ENCODE measurements at regions not wholly inside any gene's neighbourhood (a gene's known extent, or its start where the extent isn't known, plus 50 kb on each side); places are given as distances from the start of the nearest gene placed in this dataset.

DNA sequence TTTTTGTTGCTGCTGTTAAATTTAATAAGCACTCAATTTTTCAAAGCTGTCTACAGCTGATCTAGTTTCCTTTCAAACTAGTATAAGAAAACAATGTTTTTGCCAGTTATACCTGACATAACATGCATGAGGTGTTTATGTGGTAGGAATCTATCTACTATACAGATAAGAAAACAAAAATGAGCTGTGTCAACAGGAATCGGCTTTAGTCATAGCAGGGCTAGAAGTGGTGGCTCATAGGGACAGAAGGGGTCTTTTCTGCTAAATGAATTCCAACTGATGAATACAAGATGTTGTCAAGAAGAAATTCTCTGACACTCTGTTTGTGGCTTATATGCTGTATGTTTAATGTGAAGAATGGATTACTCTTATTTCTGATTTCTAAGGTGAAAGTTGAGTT, 55.7 kb upstream of the CLNK start:
- no peak for DNase-seq

DNA sequence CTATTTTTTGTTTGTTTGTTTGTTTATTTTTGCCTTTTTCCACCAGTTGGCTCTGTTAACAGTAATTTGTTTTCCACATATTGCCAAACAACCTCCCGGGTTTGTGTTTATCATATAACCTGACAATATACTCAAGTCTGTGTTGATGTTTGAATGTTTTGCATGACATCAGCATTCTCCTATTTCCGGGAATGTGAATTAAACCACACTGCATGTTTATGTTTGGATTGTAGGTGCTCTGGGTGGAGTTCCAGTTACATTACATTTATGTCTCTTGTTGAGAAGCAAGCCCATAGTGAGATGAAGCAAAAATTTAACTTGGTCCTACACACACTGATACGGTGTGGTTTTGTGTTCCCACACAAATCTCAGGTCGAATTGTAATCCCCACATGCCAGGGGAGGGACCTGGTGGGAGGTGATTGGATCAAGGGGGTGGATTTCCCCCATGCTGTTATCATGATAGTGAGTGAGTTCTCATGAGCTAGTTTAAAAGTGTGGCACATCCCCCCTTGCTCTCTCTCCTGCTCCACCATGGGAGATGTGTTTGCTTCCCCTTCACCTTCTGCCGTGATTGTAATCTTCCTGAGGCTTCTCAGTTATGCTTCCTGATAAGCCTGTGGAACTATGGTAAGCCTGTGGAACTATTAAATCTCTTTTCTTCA, 54.4 kb upstream of the CLNK start:
- DNase-seq: no peak

DNA sequence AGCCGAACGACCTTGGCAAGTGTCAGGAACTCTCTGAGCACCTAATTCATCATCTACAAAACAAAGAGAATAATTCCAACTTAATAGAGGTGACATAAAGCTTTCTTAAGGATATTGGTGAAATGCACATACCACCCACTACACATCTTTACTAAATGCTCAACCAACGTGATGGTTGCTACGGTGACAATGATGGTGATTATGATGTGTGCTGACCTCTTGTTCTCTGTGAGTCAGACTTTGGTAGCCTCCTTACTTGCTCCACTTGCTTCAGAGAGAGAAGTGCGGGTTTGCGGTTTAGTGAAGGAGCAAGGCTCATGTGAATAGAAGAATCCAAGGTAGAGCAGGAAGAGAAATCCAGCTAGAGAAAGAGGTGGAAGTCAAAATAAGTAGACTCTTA, 52.8 kb upstream of the CLNK start:
- no peak for DNase-seq

DNA sequence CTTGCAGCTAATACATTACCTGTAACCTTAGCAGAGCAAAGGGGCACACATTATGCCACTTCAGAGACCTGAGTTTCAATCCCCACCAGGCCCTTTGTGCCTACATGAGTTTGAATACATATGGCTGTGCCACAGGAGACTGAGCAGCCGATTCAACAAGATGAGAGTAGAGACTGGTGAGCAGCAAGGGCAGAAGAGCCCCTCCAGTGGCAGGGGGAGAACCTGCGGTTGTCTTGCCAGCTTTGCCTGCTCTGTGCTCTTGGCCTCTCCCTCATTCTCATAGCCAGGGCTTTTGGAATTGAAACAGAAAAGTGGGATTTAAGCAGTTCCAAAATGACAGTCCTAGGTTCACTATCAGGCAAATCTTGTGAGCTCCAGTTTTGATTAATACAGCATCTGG, 52.3 kb upstream of the CLNK start:
- no peak for DNase-seq

DNA sequence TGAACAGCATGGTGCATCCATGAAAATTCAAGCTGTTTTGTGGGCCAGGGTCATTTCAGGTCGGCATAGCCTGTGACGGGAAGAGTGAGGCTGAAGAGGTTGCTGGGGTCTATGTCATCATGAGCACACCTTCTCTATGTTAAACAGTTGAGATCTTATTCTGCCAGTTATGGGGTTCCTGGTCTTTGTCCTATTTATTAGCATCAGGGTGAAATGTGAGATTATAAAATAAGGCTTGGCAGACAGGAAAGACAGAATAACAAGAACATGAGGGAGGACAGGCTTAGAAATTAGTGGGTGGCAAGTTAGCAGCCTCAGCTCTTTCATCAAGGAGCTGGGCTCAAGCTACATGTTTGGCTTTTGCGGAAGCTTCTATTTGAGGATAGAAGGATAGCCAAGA, 51.7 kb upstream of the CLNK start:
- DNase-seq: no peak

DNA sequence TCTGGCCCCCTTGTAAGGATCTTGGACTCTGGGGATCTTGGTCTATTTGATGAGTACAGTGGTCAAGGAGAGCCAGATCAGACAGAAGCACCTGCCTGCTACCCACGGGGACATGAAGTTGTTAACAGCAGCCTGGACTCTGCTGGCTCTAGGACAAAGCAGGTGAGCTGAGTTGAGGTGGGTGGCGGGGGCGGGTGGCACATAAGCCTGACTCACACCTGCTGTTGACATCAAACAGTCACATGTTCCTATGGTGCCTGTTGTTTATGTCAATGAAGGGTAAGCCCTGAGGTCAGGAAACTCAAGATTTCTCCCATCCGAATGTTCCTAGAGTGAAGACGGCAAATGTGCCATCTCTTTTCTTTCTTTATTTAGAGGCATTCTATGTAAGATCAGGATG, 50.1 kb upstream of the CLNK start:
- DNase-seq: no peak
